HG03565 (cell line): ENCODE measurements at regions not wholly inside any gene's neighbourhood (a gene's known extent, or its start where the extent isn't known, plus 50 kb on each side); places are given as distances from the start of the nearest gene placed in this dataset.
"Not testable (repeated sequence)": the region's sequence is repeated elsewhere in the genome, so short reads cannot be mapped to it uniquely, and the experiment has no call there.

Experiments used
- ATAC-seq: cut with Tn5 transposase; IDR thresholded peaks from one replicate; pipeline ENCODE4 v1.9.1; 2021; ENCODE audit warnings: mild to moderate bottlenecking, moderate library complexity; ENCODE audit not compliant: unreplicated experiment

DNA sequence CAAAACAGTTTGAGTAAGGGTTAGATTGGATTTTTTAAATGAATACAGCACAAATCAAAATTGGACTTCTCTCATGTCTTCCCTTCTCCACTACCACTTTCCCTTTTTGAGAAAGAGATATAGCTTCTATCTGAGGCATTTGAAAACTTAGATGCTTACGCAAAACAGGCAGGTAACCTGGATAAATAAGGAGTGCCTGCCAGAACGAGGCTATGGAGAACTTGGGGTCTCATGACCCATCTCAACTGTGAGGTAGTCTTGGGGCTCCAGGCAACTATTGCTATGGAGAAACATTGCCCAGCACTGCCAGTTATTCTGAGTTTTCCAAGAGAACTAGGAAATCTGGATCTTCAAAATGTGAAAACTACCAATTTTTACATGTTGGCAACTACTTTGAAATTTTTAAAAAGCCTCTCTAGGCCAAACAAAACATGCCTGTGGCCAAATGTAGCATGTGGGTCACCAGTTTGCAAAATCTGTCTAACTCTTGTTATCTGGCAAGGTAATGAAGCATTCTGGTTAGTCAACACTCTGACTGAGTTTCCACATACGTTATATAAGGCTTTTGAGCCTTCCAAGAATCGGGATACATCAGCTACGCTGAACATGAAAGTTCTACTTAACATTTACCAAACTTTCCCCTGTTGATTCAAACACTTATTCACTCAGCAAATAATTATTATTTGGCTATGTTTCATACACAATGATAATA is 752.7 kb downstream of the KCNA4 start:
- no peak for ATAC-seq

DNA sequence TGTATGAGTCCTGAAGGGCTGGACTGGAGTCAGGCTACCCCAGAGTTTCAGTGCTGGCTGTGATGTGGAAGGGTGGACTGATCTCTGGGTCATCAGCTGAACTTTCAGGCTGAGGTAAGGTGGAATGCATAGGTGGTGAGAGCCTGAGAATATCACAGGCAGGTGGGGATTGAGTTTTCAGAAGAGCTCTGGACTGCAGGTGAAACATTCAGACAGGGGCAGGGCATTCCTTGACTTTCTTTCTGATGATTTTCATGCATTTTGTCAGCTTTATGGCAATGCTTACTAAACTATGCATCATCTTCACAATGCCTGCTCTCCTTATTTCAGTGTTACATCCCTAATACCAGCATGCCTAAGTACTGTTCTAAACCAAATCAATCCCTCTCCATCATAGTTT is 755.0 kb downstream of the KCNA4 start:
- no peak for ATAC-seq

GRCh38 chr11:29260939-29261705 is 755.7 kb downstream of the KCNA4 start:
- no peak for ATAC-seq

- ATAC-seq, result no peak
Measured at GRCh38 chr11:29258411-29258810, 758.4 kb downstream of the KCNA4 start.

DNA sequence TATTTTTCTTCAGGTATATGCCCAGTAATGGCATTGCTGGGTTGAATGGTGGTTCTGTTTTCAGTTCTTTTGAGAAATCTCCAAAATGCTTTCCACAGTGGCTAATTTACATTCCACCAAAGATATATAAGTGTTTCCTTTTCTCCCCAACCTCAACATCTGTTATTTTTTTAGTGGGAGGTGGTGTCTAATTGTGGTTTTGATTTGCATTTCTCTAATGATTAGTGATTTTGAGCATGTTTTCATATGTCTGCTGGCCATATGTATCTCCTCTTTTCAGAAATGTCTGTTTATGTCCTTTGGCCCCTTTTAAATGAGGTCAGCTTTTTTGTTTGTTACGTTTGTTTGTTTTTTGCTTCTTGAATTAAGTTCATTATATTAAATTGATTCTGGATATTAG is 760.2 kb downstream of the KCNA4 start:
- no peak for ATAC-seq

- no peak for ATAC-seq
Measured at GRCh38 chr11:29255401-29255800, 761.4 kb downstream of the KCNA4 start.

GRCh38 chr11:29251738-29252137 is 765.1 kb downstream of the KCNA4 start:
- peak; percentile 66 for ATAC-seq

DNA sequence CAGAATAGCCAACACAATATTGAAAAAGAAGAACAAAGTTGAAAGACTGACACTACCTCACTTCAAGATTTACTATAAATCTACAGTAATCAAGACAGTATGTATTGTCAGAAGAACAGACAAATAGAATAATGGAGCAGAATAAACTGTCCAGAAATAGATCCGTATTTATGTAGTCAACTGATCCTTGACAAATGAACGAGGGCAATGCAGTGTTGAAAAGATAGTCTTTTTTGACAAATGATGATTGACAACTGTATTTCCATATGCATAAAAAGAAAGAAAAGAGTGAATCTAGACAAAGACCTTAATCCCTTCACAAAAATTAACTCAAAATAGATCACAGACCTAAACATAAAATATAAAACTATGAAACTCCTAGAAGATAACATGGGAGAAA is 767.1 kb downstream of the KCNA4 start:
- ATAC-seq, result no peak

DNA sequence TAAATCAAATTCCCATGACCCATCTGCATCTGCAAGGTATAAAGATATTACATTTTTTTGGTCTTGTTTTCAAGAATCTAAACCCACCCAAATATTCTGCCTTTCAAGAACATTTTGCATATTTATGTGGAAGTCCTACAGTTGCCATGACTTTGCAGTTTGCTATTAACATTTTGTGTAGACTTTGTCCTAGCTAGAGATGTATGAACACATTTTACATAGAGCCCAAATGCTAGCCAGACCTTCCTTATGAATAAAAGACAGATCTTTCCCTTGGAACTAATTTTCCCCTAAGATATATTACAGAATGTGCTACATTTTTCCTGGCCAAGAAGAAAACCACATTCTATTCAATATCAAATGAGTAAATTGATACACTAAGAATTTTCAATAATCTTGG is 772.5 kb downstream of the KCNA4 start:
- no peak for ATAC-seq

- ATAC-seq, result no peak
Measured at GRCh38 chr11:29243616-29244015, 773.2 kb downstream of the KCNA4 start.

- no peak for ATAC-seq
Measured at GRCh38 chr11:29231991-29232390, 784.8 kb downstream of the KCNA4 start.

- no peak for ATAC-seq
Measured at GRCh38 chr11:29231586-29231985, 785.2 kb downstream of the KCNA4 start.

- no peak for ATAC-seq
Measured at GRCh38 chr11:29227811-29228210, 789.0 kb downstream of the KCNA4 start.

DNA sequence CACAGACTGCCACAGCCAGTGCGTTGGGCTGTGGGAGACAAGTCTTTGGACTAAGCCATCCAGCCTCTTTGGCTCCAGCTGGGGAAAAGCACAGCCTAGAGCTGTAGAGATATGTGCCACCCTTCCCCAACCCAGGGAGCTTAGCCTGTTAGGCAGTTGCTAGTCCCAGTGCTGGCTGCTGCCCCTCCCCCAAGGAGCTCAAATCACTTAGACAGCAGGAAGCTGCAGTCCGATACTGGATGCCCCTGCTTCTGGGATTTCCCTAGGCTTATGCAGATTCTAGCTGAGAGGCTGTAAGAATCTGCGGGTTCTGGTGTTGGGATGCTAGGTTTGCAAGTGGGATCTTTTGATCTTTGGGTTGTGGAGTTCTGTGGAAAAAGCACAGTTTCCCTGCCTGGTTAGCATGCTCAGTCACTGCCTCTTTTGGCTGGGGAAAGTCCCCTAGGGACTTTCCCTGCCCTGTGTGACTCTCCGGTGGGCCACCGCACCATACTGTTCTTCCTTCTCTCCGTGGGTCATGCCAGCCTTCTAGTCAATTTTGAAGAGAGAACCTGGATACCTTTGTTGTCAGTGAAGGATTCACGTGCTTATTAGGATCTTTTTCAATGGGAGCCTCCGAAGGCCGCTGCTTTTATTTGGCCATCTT is 792.0 kb downstream of the KCNA4 start:
- ATAC-seq, result no peak

GRCh38 chr11:29219531-29219930 is 797.3 kb downstream of the KCNA4 start:
- not testable (repeated sequence) for ATAC-seq

- no peak for ATAC-seq
Measured at GRCh38 chr11:29217901-29218300, 798.9 kb downstream of the KCNA4 start.

DNA sequence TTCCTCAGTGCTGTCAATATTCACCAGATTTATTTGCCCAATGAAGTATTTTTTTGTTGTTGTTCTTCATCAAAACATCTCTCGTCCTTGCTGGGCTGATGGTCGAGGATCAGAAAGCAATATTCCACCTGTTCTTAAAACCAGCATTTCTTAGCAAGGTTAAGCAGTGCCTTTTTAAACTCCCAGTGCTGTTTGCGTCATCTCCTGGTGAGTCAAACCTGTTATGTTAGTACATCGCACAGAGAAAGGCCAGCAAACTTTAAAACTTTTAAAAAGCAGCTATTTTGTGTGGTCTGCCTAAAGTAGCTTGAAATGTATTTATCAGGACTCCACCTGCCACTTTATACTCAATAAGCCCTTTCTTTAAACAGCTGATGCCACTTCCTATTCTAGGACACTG is 802.0 kb downstream of the KCNA4 start:
- ATAC-seq, result no peak

DNA sequence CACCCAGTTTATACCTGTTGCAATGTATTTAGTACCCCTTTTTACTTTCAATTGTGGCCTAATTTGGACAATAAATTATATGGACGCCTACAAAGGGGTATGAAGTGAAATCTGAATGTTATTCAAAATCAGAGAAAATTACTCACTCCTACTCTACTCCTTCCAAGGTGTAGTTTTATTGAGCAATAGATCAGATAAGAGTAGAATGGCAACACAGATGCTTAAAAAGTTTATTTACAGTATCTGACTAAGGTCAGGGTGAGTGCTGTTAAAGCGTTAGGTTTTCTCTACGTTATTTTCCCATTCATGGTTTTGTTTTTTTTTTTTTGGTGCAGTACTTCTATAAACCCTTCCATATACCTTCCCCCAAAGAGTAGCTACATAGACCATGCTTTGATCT is 805.6 kb downstream of the KCNA4 start:
- no peak for ATAC-seq

GRCh38 chr11:29210426-29210825 is 806.4 kb downstream of the KCNA4 start:
- no peak for ATAC-seq

DNA sequence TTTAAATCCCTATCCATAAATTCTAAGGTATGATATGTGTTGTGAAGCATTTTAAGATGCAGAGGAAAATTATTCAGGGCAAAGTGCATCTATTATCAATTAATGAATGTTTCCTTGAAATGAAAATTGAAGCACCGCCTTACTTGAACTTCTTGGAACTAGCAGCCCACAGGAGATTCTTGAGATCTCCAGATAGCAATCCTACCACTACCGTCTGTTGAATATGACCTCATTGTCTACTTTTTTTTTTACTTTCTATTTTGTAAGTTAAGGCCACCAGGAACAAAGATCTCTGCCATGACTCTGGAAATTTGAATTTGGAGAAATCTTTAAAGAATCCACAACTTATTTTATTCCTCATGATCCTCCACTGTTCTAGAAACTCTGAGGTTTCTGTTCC is 808.7 kb downstream of the KCNA4 start:
- ATAC-seq, result no peak

DNA sequence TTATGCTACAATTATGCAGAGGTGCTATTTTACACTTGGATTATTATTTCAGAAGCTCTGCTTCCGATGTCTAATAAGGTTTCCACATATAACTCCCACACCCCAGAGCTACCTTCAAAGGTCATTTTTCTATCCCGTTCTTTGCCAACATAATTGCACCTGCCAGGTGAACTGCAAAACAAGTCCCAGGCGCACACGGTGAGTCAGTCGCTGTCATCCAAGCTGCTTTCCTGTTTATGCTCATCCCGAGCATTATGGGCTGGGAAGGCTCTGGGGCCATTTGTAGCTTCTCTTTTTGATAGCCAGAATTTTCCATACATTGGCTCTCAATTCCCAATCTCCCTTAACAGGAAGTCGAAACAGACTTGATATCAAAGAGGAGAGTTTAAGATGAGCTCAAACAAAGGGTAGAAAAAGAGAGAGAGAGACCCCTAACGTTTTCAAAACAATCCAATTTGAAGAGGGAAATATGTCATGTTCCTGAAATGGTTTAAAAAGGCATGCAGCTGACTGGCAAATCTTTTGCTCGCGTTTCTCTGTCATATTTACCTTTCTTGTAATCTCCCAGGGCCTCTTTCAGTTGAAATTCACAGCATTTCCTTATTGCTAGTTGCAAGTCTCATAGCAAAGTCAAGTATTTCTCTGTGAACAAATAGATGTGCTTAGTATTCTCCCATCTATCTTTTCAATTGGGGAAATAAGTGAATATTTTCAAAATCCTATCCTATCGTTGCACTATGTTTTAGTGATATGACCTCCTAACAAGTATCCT is 815.9 kb downstream of the KCNA4 start:
- no peak for ATAC-seq
